BLaER1 treated with 17β-estradiol and CSF1 and Interleukin-3, amounts not matched to agents 10 nM and 100 nM (cell line): ENCODE measurements at regions not wholly inside any gene's neighbourhood (a gene's known extent, or its start where the extent isn't known, plus 50 kb on each side); places are given as distances from the start of the nearest gene placed in this dataset.

Experiments used
- H3K27ac ChIP-seq, 11 experiments: shearing (Covaris generic); formaldehyde crosslinking; 2 replicates each; pipeline ENCODE4 v1.8.1; 2022
- H3K27me3 ChIP-seq, 11 experiments: shearing (Covaris generic); formaldehyde crosslinking; 2 replicates each; pipeline ENCODE4 v1.8.1; 2022
- H3K36me3 ChIP-seq, 11 experiments: shearing (Covaris generic); formaldehyde crosslinking; 2 replicates each; pipeline ENCODE4 v1.8.1; 2022
- H3K4me1 ChIP-seq, 10 experiments: shearing (Covaris generic); formaldehyde crosslinking; 2 replicates each; pipeline ENCODE4 v1.8.1; 2022
- H3K4me2 ChIP-seq, 11 experiments: shearing (Covaris generic); formaldehyde crosslinking; 2 replicates each; pipeline ENCODE4 v1.8.1; 2022
- H3K4me3 ChIP-seq, 10 experiments: shearing (Covaris generic); formaldehyde crosslinking; 2 replicates each; pipeline ENCODE4 v1.8.1; 2022
- H3K9ac ChIP-seq, 11 experiments: shearing (Covaris generic); formaldehyde crosslinking; 2 replicates each; pipeline ENCODE4 v1.8.1; 2022
- H3K9me3 ChIP-seq, 11 experiments: shearing (Covaris generic); formaldehyde crosslinking; replicated peaks in 1 of 11; 2 replicates each; pipeline ENCODE4 v1.8.1; 2022
- H4K20me1 ChIP-seq, 11 experiments: shearing (Covaris generic); formaldehyde crosslinking; 2 replicates each; pipeline ENCODE4 v1.8.1; 2022
- Cebpa-rat ChIP-seq, 11 experiments: shearing (Covaris generic); IDR thresholded peaks; 2 replicates each; pipeline ENCODE4 v1.8.1; 2022

- H3K27ac ChIP-seq = no peak overlapping the region
- no peaks in the 10 kb centered on the region for H3K36me3 ChIP-seq
- H3K9ac ChIP-seq = no peak overlapping the region
- no peaks in the 10 kb centered on the region for H3K4me1 ChIP-seq
- H3K27me3 ChIP-seq = no peaks in the 10 kb centered on the region
- H4K20me1 ChIP-seq = no peaks in the 10 kb centered on the region; a peak in 1 of 22 replicates
- H3K4me2 ChIP-seq = no peak overlapping the region
- no peaks in the 10 kb centered on the region for H3K9me3 ChIP-seq
- H3K4me3 ChIP-seq = no peak overlapping the region
- no peak for TF ChIP-seq Cebpa-rat (IDR thresholded peaks at IDR 0.05)
These were observed 54.3 kb downstream of the FAM241B start for GRCh38 chr10:69684020-69684980.

DNA sequence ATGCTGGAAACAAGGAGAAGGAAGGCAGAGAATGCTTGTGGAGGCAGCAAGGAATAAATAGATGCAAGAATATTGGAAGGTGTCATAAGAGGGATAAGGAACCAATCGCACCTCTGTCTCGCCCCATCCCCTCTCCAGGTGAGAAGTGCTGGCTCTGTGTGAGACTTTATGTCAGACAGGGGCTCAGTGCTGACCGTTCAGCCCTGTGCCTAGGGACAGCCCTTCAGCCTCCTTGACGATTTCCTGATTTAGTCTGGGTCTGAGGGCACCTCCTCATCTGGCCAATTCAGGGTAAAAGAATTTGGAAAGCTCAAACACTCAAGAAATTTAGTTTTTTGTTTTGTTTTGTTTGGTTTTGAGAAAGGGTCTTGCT, 54.9 kb downstream of the FAM241B start:
- no peak overlapping the region for H3K4me2 ChIP-seq
- no peak overlapping the region for H3K27ac ChIP-seq
- no peaks in the 10 kb centered on the region; a peak in 1 of 22 replicates for H4K20me1 ChIP-seq
- H3K4me3 ChIP-seq = no peak overlapping the region
- no peaks in the 10 kb centered on the region for H3K27me3 ChIP-seq
- no peaks in the 10 kb centered on the region for H3K36me3 ChIP-seq
- no peak for TF ChIP-seq Cebpa-rat (IDR thresholded peaks at IDR 0.05)
- no peaks in the 10 kb centered on the region for H3K9me3 ChIP-seq
- no peak overlapping the region for H3K9ac ChIP-seq
- no peaks in the 10 kb centered on the region for H3K4me1 ChIP-seq

- no peak for TF ChIP-seq Cebpa-rat (IDR thresholded peaks at IDR 0.05)
- no peaks in the 10 kb centered on the region; a peak in 1 of 22 replicates for H4K20me1 ChIP-seq
- H3K27me3 ChIP-seq = no peaks in the 10 kb centered on the region
These were observed 55.4 kb downstream of the FAM241B start for GRCh38 chr10:69685426-69685801.

GRCh38 chr10:69685802-69686585, 55.9 kb downstream of the FAM241B start:
- H3K4me3 ChIP-seq = no peak overlapping the region
- H3K27ac ChIP-seq = no peak overlapping the region
- TF ChIP-seq Cebpa-rat (IDR thresholded peaks at IDR 0.05) = no peak
- H3K9me3 ChIP-seq = no peaks in the 10 kb centered on the region
- no peak overlapping the region for H3K9ac ChIP-seq
- no peaks in the 10 kb centered on the region for H3K4me1 ChIP-seq
- no peaks in the 10 kb centered on the region for H3K27me3 ChIP-seq
- no peaks in the 10 kb centered on the region; a peak in 1 of 22 replicates for H4K20me1 ChIP-seq
- no peaks in the 10 kb centered on the region for H3K36me3 ChIP-seq
- no peak overlapping the region for H3K4me2 ChIP-seq

More at GRCh38 chr10:69685426-69685801, 55.4 kb downstream of the FAM241B start:
- H3K9me3 ChIP-seq = no peaks in the 10 kb centered on the region
- H3K9ac ChIP-seq = no peak overlapping the region
- H3K4me1 ChIP-seq = no peaks in the 10 kb centered on the region
- H3K36me3 ChIP-seq = no peaks in the 10 kb centered on the region
- H3K4me3 ChIP-seq = no peak overlapping the region
- no peak overlapping the region for H3K27ac ChIP-seq
- H3K4me2 ChIP-seq = no peak overlapping the region

GRCh38 chr10:69686866-69687265, 56.8 kb downstream of the FAM241B start:
- Histone ChIP-seq H3K9ac (no peak overlapping the region), H3K36me3 (no peaks in the 10 kb centered on the region), H3K27me3 (no peaks in the 10 kb centered on the region), H4K20me1 (no peaks in the 10 kb centered on the region; a peak in 1 of 22 replicates), H3K4me2 (no peak overlapping the region), H3K4me3 (no peak overlapping the region), H3K9me3 (no peaks in the 10 kb centered on the region), H3K27ac (no peak overlapping the region), H3K4me1 (peaks cover 0 to 4% (median 0%) of the 10 kb centered on the region in 10 experiments; a peak in 4 of 20 replicates)
- TF ChIP-seq Cebpa-rat (IDR thresholded peaks at IDR 0.05) = no peak

DNA sequence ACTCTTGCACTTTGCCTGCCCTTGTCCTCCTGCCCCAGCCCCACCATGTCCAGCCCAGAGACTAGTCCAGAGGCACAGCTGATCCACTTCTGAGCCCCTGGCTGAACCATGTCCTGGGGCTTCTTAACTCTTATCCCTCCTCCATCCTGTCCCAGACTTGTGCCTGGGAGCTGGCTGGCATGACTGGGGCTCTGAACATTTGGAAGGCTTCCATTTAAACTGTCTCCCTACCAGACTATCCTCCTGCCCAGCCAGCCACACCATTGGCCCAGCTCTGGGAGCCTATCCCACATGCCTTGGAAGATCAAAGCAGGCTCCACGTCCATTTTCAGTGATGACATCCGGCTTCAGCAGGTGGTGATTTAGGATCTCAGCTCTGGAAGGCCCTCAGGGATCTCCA, 57.4 kb downstream of the FAM241B start:
- Histone ChIP-seq H3K4me3 (no peak overlapping the region), H3K36me3 (no peaks in the 10 kb centered on the region), H3K4me1 (peaks cover 0 to 9% (median 3%) of the 10 kb centered on the region in 10 experiments; a peak in 8 of 20 replicates), H4K20me1 (no peaks in the 10 kb centered on the region), H3K27ac (no peak overlapping the region), H3K27me3 (no peaks in the 10 kb centered on the region), H3K9ac (no peak overlapping the region), H3K9me3 (no peaks in the 10 kb centered on the region), H3K4me2 (no peak overlapping the region)
- TF ChIP-seq Cebpa-rat (IDR thresholded peaks at IDR 0.05) = no peak

- H3K9me3 ChIP-seq = no peaks in the 10 kb centered on the region
These were observed 62.2 kb downstream of the FAM241B start for GRCh38 chr10:69692267-69692666.

DNA sequence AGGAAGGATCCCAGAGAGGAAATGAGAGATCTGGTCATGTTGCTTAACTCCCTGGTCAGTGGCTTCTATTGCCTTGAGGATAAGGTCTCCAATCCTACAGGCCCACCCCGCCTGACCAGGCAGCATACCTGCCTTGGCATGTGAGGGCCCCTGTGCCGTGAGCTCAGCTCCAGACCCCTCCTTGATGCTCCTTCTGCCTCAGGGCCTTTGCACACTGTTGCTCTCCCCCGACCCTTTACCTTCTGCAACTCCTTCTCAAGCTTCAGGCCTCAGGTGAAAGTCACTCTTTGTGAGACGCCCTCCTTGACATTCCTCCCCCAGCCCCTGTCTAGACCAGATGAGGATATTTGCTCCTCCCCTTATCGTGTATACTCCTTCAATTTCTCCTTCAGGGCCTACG, 62.8 kb downstream of the FAM241B start:
- Histone ChIP-seq H3K9me3 (no peaks in the 10 kb centered on the region), H3K9ac (no peak overlapping the region), H3K4me3 (no peak overlapping the region), H3K27me3 (no peaks in the 10 kb centered on the region), H3K36me3 (no peaks in the 10 kb centered on the region), H3K4me2 (peak overlapping the region in 3 of 11 experiments; percentile 21 to 43 (median 31); a peak in 2 of 22 replicates), H3K4me1 (peaks cover 0 to 20% (median 5%) of the 10 kb centered on the region in 10 experiments; a peak in 8 of 20 replicates), H4K20me1 (no peaks in the 10 kb centered on the region), H3K27ac (no peak overlapping the region)
- no peak for TF ChIP-seq Cebpa-rat (IDR thresholded peaks at IDR 0.05)

More at GRCh38 chr10:69692267-69692666, 62.2 kb downstream of the FAM241B start:
- Histone ChIP-seq H3K27ac (no peak overlapping the region), H3K36me3 (no peaks in the 10 kb centered on the region), H3K27me3 (no peaks in the 10 kb centered on the region), H3K4me1 (peaks cover 0 to 20% (median 5%) of the 10 kb centered on the region in 10 experiments; a peak in 8 of 20 replicates), H4K20me1 (no peaks in the 10 kb centered on the region), H3K9ac (no peak overlapping the region), H3K4me2 (peak overlapping the region in 4 of 11 experiments; percentile 21 to 43 (median 27); a peak in 6 of 22 replicates), H3K4me3 (no peak overlapping the region)
- TF ChIP-seq Cebpa-rat (IDR thresholded peaks at IDR 0.05) = no peak

- Histone ChIP-seq H3K9ac (no peak overlapping the region), H3K4me1 (peaks cover 0 to 20% (median 5%) of the 10 kb centered on the region in 10 experiments; a peak in 8 of 20 replicates), H3K4me3 (no peak overlapping the region), H3K9me3 (no peaks in the 10 kb centered on the region), H3K36me3 (no peaks in the 10 kb centered on the region), H3K27me3 (no peaks in the 10 kb centered on the region), H3K4me2 (no peak overlapping the region), H3K27ac (no peak overlapping the region), H4K20me1 (no peaks in the 10 kb centered on the region)
- TF ChIP-seq Cebpa-rat (IDR thresholded peaks at IDR 0.05) = no peak
These were observed 63.8 kb downstream of the FAM241B start for GRCh38 chr10:69693886-69694285.
